ENCODE measurements at regions not wholly inside any gene's neighbourhood (a gene's known extent, or its start where the extent isn't known, plus 50 kb on each side); places are given as distances from the start of the nearest gene placed in this dataset.

DNA sequence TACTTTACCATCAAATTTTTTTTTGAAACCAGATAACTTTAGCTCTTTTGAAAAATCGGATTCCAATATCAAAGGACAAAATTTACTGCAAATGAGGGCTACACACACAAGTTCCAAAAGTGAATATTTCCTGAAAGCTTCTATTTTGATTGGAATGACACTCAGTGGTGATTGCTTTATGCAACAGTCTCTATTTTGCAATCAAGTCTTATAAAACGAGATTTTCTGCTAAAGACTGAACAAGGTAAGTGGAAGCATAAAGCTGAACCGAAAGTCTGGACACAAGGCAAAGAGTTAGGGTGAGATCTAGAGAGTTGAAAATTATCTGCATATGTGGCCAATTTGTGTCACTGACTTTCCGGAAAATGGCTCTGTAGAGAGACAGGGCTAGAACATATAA is 145.0 kb upstream of the OSR1 start:
- TF ChIP-seq, protein P1, sequence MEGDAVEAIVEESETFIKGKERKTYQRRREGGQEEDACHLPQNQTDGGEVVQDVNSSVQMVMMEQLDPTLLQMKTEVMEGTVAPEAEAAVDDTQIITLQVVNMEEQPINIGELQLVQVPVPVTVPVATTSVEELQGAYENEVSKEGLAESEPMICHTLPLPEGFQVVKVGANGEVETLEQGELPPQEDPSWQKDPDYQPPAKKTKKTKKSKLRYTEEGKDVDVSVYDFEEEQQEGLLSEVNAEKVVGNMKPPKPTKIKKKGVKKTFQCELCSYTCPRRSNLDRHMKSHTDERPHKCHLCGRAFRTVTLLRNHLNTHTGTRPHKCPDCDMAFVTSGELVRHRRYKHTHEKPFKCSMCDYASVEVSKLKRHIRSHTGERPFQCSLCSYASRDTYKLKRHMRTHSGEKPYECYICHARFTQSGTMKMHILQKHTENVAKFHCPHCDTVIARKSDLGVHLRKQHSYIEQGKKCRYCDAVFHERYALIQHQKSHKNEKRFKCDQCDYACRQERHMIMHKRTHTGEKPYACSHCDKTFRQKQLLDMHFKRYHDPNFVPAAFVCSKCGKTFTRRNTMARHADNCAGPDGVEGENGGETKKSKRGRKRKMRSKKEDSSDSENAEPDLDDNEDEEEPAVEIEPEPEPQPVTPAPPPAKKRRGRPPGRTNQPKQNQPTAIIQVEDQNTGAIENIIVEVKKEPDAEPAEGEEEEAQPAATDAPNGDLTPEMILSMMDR (IDR thresholded peaks at IDR 0.05; ENCODE audit: low read length): no peak
- no peak for TF ChIP-seq EZH2 (IDR thresholded peaks at IDR 0.05; ENCODE audit: borderline replicate concordance, low read length)

All from OCI-LY1 (cell line).